Nephron (organoid): ENCODE measurements at regions not wholly inside any gene's neighbourhood (a gene's known extent, or its start where the extent isn't known, plus 50 kb on each side); places are given as distances from the start of the nearest gene placed in this dataset.
"Not testable (repeated sequence)": the region's sequence is repeated elsewhere in the genome, so short reads cannot be mapped to it uniquely, and the experiment has no call there.

Experiments
- H3K27ac Mint-ChIP-seq, 3 experiments: 2 replicates each; pipeline ENCODE4 v1.8.0; 2020; ENCODE audit warnings: mixed read lengths in 3 of 3, mild to moderate bottlenecking in 2 of 3, moderate library complexity in 1 of 3
- H3K27me3 Mint-ChIP-seq: 2 replicates; pipeline ENCODE4 v1.8.0; 2021; ENCODE audit warnings: low read depth, mild to moderate bottlenecking, moderate library complexity, mixed read lengths
- H3K36me3 Mint-ChIP-seq: 2 replicates; pipeline ENCODE4 v1.8.0; 2020; ENCODE audit warnings: low read depth, mixed read lengths
- H3K4me1 Mint-ChIP-seq: 2 replicates; pipeline ENCODE4 v1.8.0; 2020; ENCODE audit warnings: mixed read lengths
- H3K4me3 Mint-ChIP-seq, 3 experiments: 2 replicates each; pipeline ENCODE4 v1.8.0; 2020; ENCODE audit warnings: mild to moderate bottlenecking in 3 of 3, mixed read lengths in 3 of 3, moderate library complexity in 2 of 3
- H3K9me3 Mint-ChIP-seq: 2 replicates; pipeline ENCODE4 v1.8.0; 2020; ENCODE audit warnings: mixed read lengths

DNA sequence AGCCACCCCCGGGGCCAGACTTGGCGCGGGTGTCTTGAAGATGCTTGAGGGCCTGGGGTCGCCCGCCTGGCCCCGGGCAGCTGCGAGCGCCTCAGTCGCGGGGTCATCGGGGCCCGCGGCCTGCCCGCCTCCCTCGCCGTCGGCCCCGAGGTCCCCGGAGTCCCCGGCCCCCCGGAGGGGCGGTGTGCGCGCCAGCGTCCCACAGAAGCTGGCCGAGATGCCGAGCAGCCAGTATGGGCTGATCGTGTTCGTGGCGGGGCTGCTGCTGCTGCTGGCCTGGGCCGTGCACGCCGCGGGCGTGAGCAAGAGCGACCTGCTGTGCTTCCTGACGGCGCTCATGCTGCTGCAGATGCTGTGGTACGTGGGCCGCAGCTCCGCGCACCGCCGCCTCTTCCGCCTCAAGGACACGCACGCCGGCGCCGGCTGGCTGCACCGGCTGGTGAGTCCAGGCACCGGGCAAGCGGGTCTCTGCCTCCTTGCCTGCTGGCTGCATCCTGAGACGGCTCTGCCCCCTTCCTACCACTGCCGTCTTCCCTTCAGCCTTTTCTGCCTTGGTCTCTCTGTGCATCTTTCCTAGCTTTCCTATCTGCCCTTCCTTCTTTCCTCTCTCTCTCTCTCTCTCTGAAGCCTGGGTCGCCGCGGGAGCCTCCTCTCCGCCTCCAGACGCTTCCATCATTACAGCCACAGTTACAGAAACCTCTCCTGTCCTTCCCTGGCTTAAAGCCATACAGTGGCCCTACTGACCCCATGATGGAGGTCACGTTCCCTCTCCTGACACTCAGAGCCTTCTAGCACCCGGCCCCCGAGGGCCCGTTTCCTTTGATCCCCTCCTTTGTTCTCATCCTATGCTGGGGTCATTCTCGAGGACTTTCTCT lies 2898.2 kb downstream of the RPIA start:
- H3K9me3 Mint-ChIP-seq = peaks cover 33% of the 10 kb centered on the region
- H3K27me3 Mint-ChIP-seq, H3K4me3 Mint-ChIP-seq, H3K4me1 Mint-ChIP-seq, H3K27ac Mint-ChIP-seq, H3K36me3 Mint-ChIP-seq: not testable (repeated sequence)

GRCh38 chr2:91590381-91590780 lies 2898.9 kb downstream of the RPIA start:
- not testable (repeated sequence) for H3K4me1 Mint-ChIP-seq, H3K27me3 Mint-ChIP-seq, H3K36me3 Mint-ChIP-seq, H3K4me3 Mint-ChIP-seq, H3K27ac Mint-ChIP-seq
- peaks cover 30% of the 10 kb centered on the region for H3K9me3 Mint-ChIP-seq

GRCh38 chr2:91591066-91591465 lies 2899.6 kb downstream of the RPIA start:
- not testable (repeated sequence) for H3K27ac Mint-ChIP-seq, H3K4me1 Mint-ChIP-seq, H3K36me3 Mint-ChIP-seq, H3K4me3 Mint-ChIP-seq, H3K27me3 Mint-ChIP-seq
- peaks cover 29% of the 10 kb centered on the region for H3K9me3 Mint-ChIP-seq

GRCh38 chr2:91597436-91597835 lies 2906.0 kb downstream of the RPIA start:
- not testable (repeated sequence) for H3K27me3 Mint-ChIP-seq, H3K4me1 Mint-ChIP-seq, H3K4me3 Mint-ChIP-seq, H3K27ac Mint-ChIP-seq, H3K36me3 Mint-ChIP-seq
- H3K9me3 Mint-ChIP-seq = peaks cover 40% of the 10 kb centered on the region

DNA sequence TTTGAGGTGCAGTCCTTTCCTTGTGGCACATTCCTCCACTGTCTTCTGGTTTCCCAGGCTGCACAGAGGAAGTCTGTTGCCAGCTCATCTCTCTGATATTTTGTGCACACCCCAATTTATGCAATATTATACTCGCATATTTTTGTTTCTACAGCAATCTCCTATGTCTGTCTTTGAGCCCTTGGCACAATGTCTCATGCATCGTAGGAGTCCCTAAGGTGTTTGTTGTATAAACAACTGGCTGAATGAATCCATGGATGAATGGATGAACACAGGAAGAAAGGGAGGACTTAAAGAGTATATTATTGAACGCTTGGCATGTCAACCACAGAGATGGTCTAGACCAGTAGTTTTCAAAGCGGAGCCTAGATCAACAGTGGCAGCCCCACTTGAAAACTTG lies 2907.0 kb downstream of the RPIA start:
- H3K4me1 Mint-ChIP-seq, H3K36me3 Mint-ChIP-seq: not testable (repeated sequence)
- H3K9me3 Mint-ChIP-seq = peaks cover 39% of the 10 kb centered on the region

DNA sequence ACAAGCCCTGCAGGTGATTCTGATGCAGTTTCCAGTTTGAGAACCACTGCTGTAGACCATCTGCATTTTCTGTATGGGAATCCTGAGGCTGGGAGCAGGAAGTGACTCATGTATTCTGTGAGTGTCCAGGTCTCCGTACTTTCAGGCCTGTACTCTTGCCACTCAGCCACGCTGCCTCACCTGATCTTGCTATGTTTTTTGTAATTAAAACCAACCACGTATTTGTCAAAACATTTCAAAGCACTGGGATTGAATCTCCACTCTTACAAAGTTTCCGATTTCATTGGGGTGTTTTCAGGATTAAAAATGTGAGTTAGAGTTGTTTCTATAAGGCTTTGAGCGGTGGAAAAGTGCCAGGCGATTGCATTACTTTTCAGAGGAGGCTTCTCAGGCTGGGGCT lies 2907.5 kb downstream of the RPIA start:
- H3K4me3 Mint-ChIP-seq = not testable (repeated sequence)

More for the DNA sequence above, 2907.0 kb downstream of the RPIA start:
- not testable (repeated sequence) for H3K4me3 Mint-ChIP-seq, H3K27me3 Mint-ChIP-seq, H3K27ac Mint-ChIP-seq

GRCh38 chr2:91602860-91603259 lies 2911.4 kb downstream of the RPIA start:
- H3K4me1 Mint-ChIP-seq, H3K27ac Mint-ChIP-seq, H3K4me3 Mint-ChIP-seq, H3K36me3 Mint-ChIP-seq, H3K27me3 Mint-ChIP-seq: not testable (repeated sequence)
- H3K9me3 Mint-ChIP-seq = peaks cover 20% of the 10 kb centered on the region

More for the DNA sequence above, 2907.5 kb downstream of the RPIA start:
- H3K9me3 Mint-ChIP-seq = peaks cover 39% of the 10 kb centered on the region
- not testable (repeated sequence) for H3K27me3 Mint-ChIP-seq, H3K4me1 Mint-ChIP-seq, H3K27ac Mint-ChIP-seq, H3K36me3 Mint-ChIP-seq

DNA sequence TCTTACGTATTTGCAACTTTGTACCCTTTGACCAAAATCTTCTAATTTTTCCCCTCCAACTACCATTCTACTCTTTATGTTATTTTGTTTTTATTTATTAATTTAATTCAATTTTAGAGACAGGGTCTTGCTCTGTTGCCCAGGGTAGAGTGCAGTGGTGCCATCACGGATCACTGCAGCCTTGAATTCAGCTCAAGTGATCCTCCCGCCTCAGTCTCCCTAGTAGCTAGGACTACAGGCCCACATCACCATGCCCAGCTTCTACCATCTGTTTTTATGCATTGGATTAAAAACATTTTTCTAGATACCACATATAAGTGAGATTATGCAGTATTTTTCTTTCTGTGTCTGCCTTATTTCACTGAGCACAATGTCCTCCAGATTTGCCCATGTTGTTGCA lies 2912.5 kb downstream of the RPIA start:
- not testable (repeated sequence) for H3K4me3 Mint-ChIP-seq

DNA sequence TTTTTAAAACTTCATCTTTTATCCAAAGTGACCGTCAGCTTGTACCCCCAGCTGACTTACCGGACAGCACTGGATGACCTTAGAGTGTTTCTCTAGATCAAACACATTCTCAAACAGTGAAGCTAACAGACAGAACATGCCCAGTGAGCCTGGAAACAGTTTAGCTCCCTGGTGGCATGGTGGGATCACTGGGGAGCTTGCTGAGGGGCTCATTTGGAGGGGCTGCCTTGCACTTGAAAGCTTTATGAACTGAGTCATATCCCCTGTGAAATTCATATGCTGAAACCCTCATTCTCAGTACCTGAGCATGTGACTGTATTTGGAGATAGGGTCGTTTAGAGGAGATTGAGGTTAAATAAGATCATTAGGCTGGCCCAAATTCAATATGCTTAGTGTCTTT lies 2913.2 kb downstream of the RPIA start:
- not testable (repeated sequence) for H3K36me3 Mint-ChIP-seq, H3K27me3 Mint-ChIP-seq, H3K9me3 Mint-ChIP-seq, H3K27ac Mint-ChIP-seq, H3K4me1 Mint-ChIP-seq, H3K4me3 Mint-ChIP-seq

More for the DNA sequence above, 2912.5 kb downstream of the RPIA start:
- H3K27ac Mint-ChIP-seq, H3K36me3 Mint-ChIP-seq, H3K27me3 Mint-ChIP-seq, H3K4me1 Mint-ChIP-seq: not testable (repeated sequence)
- H3K9me3 Mint-ChIP-seq = peaks cover 15% of the 10 kb centered on the region

DNA sequence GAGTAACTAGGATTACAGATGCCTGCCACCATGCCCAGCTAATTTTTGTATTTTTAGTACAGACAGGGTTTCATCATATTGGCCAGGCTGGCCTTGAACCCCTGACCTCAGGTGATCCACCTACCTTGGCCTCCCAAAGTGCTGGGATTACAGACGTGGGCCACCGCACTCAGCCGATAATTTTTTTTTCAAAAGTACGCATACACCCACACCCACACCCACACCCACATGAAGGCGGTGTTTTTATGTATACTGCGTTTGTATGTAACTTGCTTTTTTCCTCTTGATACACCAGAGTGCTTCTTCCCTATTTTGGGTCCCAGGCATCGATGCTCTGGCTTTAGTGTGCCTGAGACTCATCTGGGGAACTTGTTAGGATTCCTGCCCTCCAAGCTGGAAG lies 2932.3 kb downstream of the RPIA start:
- not testable (repeated sequence) for H3K27me3 Mint-ChIP-seq, H3K9me3 Mint-ChIP-seq, H3K27ac Mint-ChIP-seq, H3K4me1 Mint-ChIP-seq, H3K4me3 Mint-ChIP-seq, H3K36me3 Mint-ChIP-seq

DNA sequence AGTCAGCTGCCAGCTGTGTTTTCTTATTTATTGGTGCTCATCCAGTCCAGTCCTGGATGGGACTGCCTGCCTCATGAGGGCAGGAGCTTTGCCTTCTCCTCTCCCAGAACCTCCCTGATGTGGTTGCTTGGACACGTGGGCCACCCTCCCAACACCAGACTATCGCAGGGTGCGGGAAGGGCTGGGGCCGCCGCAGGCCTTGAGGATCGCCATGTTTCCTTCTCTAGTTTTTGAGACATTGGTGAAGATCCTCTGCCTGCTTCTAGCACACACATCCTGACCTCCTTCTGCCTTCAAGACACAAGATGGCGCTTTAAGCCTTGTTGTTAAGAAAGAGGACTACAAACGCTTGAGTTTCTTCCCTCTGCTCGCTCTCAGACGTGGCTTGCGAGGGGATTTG lies 2937.0 kb downstream of the RPIA start:
- not testable (repeated sequence) for H3K4me3 Mint-ChIP-seq, H3K27me3 Mint-ChIP-seq, H3K9me3 Mint-ChIP-seq, H3K4me1 Mint-ChIP-seq, H3K27ac Mint-ChIP-seq, H3K36me3 Mint-ChIP-seq

GRCh38 chr2:91657193-91657592 lies 2965.7 kb downstream of the RPIA start:
- H3K9me3 Mint-ChIP-seq, H3K27me3 Mint-ChIP-seq, H3K4me1 Mint-ChIP-seq, H3K4me3 Mint-ChIP-seq, H3K36me3 Mint-ChIP-seq, H3K27ac Mint-ChIP-seq: not testable (repeated sequence)

- H3K9me3 Mint-ChIP-seq, H3K27ac Mint-ChIP-seq, H3K4me3 Mint-ChIP-seq, H3K27me3 Mint-ChIP-seq, H3K36me3 Mint-ChIP-seq, H3K4me1 Mint-ChIP-seq: not testable (repeated sequence)
Observed at GRCh38 chr2:91658336-91658735, 2966.9 kb downstream of the RPIA start.

- not testable (repeated sequence) for H3K36me3 Mint-ChIP-seq, H3K27ac Mint-ChIP-seq, H3K9me3 Mint-ChIP-seq, H3K4me1 Mint-ChIP-seq, H3K27me3 Mint-ChIP-seq
- H3K4me3 Mint-ChIP-seq = peak overlapping the region in 2 of 3 experiments; percentile 46 to 84
Observed at GRCh38 chr2:91659189-91659916, 2967.9 kb downstream of the RPIA start.

- not testable (repeated sequence) for H3K9me3 Mint-ChIP-seq, H3K36me3 Mint-ChIP-seq, H3K27ac Mint-ChIP-seq, H3K27me3 Mint-ChIP-seq, H3K4me1 Mint-ChIP-seq
- H3K4me3 Mint-ChIP-seq = peak overlapping the region; percentile 80 to 86 (median 84)
Observed at GRCh38 chr2:91659917-91660275, 2968.4 kb downstream of the RPIA start.
